Smooth muscle cell of the brain vasculature (primary cell): ENCODE measurements at regions not wholly inside any gene's neighbourhood (a gene's known extent, or its start where the extent isn't known, plus 50 kb on each side); places are given as distances from the start of the nearest gene placed in this dataset.
A peak's percentile ranks its signal among the peaks of the same experiment; 100 is the strongest.
"Not testable (repeated sequence)": the region's sequence is repeated elsewhere in the genome, so short reads cannot be mapped to it uniquely, and the experiment has no call there.

Source experiments
- DNase-seq: peaks from one replicate; pipeline ENCODE4 v3.0.0-alpha.2; 2012; ENCODE audit warnings: low read depth, low spot score

GRCh38 chr4:78691971-78692821 lies 84.0 kb upstream of the BMP2K start:
- DNase-seq = no peak

- no peak for DNase-seq
These were observed 83.4 kb upstream of the BMP2K start for GRCh38 chr4:78692822-78693170.

GRCh38 chr4:78693777-78694456 lies 82.2 kb upstream of the BMP2K start:
- no peak for DNase-seq

- DNase-seq = no peak
These were observed 81.7 kb upstream of the BMP2K start for GRCh38 chr4:78694457-78694787.

- DNase-seq = no peak
These were observed 80.2 kb upstream of the BMP2K start for GRCh38 chr4:78695910-78696309.

GRCh38 chr4:78703079-78703478 lies 73.1 kb upstream of the BMP2K start:
- DNase-seq = no peak

- DNase-seq = no peak
These were observed 71.8 kb upstream of the BMP2K start for GRCh38 chr4:78704317-78704716.

- peak; percentile 9 for DNase-seq
These were observed 71.0 kb upstream of the BMP2K start for GRCh38 chr4:78704981-78705683.

GRCh38 chr4:78706302-78706701 lies 69.8 kb upstream of the BMP2K start:
- no peak for DNase-seq

GRCh38 chr4:78707268-78707667 lies 68.9 kb upstream of the BMP2K start:
- DNase-seq = no peak

GRCh38 chr4:78707793-78708192 lies 68.4 kb upstream of the BMP2K start:
- no peak for DNase-seq

GRCh38 chr4:78710536-78710935 lies 65.6 kb upstream of the BMP2K start:
- DNase-seq = no peak

GRCh38 chr4:78711676-78712075 lies 64.5 kb upstream of the BMP2K start:
- no peak for DNase-seq

GRCh38 chr4:78714598-78714997 lies 61.6 kb upstream of the BMP2K start:
- DNase-seq = not testable (repeated sequence)

- not testable (repeated sequence) for DNase-seq
These were observed 60.8 kb upstream of the BMP2K start for GRCh38 chr4:78715372-78715771.

GRCh38 chr4:78717712-78718111 lies 58.4 kb upstream of the BMP2K start:
- DNase-seq = not testable (repeated sequence)

GRCh38 chr4:78720204-78720603 lies 55.9 kb upstream of the BMP2K start:
- DNase-seq = no peak

GRCh38 chr4:78720994-78721677 lies 55.0 kb upstream of the BMP2K start:
- DNase-seq = no peak

GRCh38 chr4:78721747-78722146 lies 54.4 kb upstream of the BMP2K start:
- no peak for DNase-seq

- no peak for DNase-seq
These were observed 53.8 kb upstream of the BMP2K start for GRCh38 chr4:78722320-78722719.

- no peak for DNase-seq
These were observed 53.3 kb upstream of the BMP2K start for GRCh38 chr4:78722878-78723277.
